Erythroblast (primary cell): ENCODE measurements at regions not wholly inside any gene's neighbourhood (a gene's known extent, or its start where the extent isn't known, plus 50 kb on each side); places are given as distances from the start of the nearest gene placed in this dataset.

Experiments
- GATA1 ChIP-seq: IDR thresholded peaks from 2 replicates; pipeline ENCODE4 v1.6.1; 2011; ENCODE audit warnings: low read depth, mild to moderate bottlenecking, control low read depth, low read length, moderate library complexity
- POLR2A ChIP-seq: IDR thresholded peaks from 2 replicates; pipeline ENCODE4 v1.6.1; 2011; ENCODE audit warnings: mild to moderate bottlenecking, low read length

DNA sequence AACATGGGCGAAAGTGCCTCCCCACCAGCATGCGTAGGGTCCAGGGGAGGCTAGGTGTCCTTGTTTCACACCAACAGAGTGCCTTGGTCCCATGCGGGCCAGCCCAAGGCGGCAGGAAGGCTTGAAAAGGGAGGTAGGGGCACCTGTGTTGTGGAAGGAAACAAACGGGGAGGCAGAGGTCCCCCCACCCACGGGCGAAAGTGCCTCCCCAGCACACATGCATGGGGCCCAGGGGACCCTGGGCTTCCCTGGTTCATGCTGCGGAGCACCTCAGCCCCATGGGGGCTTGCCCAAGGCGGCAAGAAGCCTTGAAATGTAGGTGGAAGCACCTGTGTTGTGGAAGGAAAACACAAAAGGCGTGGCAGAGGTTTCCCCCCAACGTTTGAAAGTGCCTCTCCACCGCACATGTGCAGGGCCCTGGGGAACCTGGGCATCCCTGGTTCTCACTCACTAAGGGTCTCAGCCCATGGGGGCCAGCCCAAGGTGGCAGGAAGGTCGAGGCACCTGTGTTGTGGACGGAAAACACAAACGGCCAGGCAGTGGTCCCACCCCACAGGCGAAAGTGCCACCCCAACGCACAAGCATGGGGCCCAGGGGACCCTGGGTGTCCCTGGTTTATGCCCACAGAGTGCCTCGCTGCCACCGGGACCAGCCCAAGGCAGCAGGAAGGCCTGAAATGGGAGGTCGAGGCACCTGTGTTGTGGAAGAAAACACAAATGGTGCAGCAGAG is 374.7 kb downstream of the ALG10 start:
- TF ChIP-seq POLR2A: no peak
- no peak for TF ChIP-seq GATA1
